ENCODE measurements at regions not wholly inside any gene's neighbourhood (a gene's known extent, or its start where the extent isn't known, plus 50 kb on each side); places are given as distances from the start of the nearest gene placed in this dataset.

DNA sequence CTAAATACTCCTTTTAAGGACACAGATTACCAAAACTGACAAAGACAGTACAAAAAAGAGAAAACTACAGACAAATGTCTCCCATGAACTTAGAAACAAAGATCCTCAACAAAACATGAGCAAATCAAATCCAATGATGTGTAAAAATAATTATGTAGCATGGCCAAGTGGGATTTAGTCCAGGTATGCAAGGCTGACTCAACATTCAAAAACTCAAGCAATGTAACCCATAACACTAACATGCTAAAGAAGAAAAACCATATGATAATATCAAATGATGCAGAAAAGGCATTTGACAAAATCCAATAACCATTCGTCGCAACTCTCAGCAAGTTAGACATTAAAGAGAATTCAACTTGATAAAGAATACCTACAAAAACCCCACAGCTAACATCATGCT, 239.0 kb upstream of the KLHL29 start:
- H3K27ac Mint-ChIP-seq = no peak overlapping the region
- H3K36me3 Mint-ChIP-seq = no peaks in the 10 kb centered on the region
- H3K27me3 Mint-ChIP-seq = peaks cover 13% of the 10 kb centered on the region
- TF ChIP-seq, protein P1, sequence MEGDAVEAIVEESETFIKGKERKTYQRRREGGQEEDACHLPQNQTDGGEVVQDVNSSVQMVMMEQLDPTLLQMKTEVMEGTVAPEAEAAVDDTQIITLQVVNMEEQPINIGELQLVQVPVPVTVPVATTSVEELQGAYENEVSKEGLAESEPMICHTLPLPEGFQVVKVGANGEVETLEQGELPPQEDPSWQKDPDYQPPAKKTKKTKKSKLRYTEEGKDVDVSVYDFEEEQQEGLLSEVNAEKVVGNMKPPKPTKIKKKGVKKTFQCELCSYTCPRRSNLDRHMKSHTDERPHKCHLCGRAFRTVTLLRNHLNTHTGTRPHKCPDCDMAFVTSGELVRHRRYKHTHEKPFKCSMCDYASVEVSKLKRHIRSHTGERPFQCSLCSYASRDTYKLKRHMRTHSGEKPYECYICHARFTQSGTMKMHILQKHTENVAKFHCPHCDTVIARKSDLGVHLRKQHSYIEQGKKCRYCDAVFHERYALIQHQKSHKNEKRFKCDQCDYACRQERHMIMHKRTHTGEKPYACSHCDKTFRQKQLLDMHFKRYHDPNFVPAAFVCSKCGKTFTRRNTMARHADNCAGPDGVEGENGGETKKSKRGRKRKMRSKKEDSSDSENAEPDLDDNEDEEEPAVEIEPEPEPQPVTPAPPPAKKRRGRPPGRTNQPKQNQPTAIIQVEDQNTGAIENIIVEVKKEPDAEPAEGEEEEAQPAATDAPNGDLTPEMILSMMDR (conservative IDR thresholded peaks at IDR 0.05) = no peak
- DNase-seq (ENCODE audit: extremely low spot score, unreplicated experiment) = no peak
- no peaks in the 10 kb centered on the region for H3K9me3 Mint-ChIP-seq
- peaks cover 10% of the 10 kb centered on the region for H3K4me1 Mint-ChIP-seq (ENCODE audit: unreplicated experiment)
- no peak overlapping the region for H3K4me3 Mint-ChIP-seq

DNA sequence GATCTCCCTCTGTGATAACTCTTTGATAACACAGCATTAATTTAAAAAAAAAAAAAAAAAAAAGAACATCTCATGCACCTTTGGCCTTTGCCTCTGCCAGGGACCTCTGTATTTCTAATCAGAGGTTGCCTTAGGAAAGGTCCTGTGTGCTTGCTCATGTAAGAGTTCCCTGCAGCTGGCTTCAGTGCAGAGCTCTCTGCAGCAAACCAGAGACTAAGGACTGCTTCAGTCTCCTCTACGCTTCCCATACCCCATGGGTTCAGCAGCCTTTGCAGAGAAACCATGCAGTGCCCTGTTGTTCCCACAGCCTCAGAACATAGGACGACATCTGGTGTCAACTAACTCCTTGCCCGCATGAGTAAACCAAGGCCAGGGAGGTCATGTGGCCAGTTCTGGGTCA, 236.6 kb upstream of the KLHL29 start:
- no peaks in the 10 kb centered on the region for H3K9me3 Mint-ChIP-seq
- peaks cover 19% of the 10 kb centered on the region for H3K4me1 Mint-ChIP-seq (ENCODE audit: unreplicated experiment)
- H3K27me3 Mint-ChIP-seq = peaks cover 9% of the 10 kb centered on the region
- no peak overlapping the region for H3K27ac Mint-ChIP-seq
- no peak overlapping the region for H3K4me3 Mint-ChIP-seq
- TF ChIP-seq, protein P1 (conservative IDR thresholded peaks at IDR 0.05) = no peak
- no peak for DNase-seq (ENCODE audit: extremely low spot score, unreplicated experiment)
- no peaks in the 10 kb centered on the region for H3K36me3 Mint-ChIP-seq

DNA sequence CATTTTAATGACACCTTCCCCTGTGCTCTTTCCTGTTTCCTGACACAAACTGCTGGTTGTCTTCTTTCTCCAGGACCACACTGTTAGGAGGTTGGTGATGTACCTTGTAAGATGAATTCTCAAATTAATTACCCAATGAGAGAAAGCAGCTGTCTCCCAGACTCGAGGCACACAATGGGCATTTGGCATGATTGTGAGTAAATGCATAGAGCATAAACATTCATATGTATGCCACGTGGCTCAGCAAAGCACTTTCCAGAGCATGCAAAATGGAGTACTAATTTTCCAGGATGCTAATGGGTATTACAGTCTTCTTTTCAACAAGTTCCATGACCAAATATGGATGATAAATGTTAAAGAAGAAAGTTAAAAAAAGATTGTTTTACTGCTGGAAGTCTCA, 235.2 kb upstream of the KLHL29 start:
- DNase-seq (ENCODE audit: extremely low spot score, unreplicated experiment) = no peak
- Mint-ChIP-seq H3K4me3 (no peak overlapping the region), H3K27ac (no peak overlapping the region), H3K36me3 (no peaks in the 10 kb centered on the region), H3K4me1 (ENCODE audit: unreplicated experiment) (peaks cover 19% of the 10 kb centered on the region), H3K9me3 (no peaks in the 10 kb centered on the region), H3K27me3 (peaks cover 9% of the 10 kb centered on the region)
- TF ChIP-seq, protein P1 (conservative IDR thresholded peaks at IDR 0.05) = no peak

DNA sequence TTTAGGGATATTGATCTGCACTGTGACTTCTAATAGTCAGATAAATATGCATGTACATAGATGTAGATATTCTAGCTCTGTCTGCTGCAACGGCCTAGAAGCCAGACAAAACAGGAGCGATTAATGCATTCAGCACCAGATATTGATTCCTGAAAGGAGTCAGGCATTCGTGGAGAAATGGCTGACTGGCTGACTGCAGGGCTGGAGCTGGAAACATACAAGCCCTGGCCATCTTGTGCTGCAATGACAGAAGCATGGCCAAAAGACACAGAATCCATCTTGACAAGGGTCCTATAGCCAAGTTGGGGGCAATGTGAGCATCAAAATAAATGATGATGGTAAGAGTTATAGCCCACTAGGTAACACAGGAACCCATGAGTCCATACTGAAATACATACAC, 231.5 kb upstream of the KLHL29 start:
- TF ChIP-seq, protein P1 (conservative IDR thresholded peaks at IDR 0.05) = no peak
- H3K9me3 Mint-ChIP-seq = no peaks in the 10 kb centered on the region
- H3K4me1 Mint-ChIP-seq (ENCODE audit: unreplicated experiment) = peaks cover 20% of the 10 kb centered on the region
- no peak overlapping the region for H3K4me3 Mint-ChIP-seq
- DNase-seq (ENCODE audit: extremely low spot score, unreplicated experiment) = no peak
- H3K27ac Mint-ChIP-seq = no peak overlapping the region
- no peaks in the 10 kb centered on the region for H3K36me3 Mint-ChIP-seq
- H3K27me3 Mint-ChIP-seq = peaks cover 4% of the 10 kb centered on the region

DNA sequence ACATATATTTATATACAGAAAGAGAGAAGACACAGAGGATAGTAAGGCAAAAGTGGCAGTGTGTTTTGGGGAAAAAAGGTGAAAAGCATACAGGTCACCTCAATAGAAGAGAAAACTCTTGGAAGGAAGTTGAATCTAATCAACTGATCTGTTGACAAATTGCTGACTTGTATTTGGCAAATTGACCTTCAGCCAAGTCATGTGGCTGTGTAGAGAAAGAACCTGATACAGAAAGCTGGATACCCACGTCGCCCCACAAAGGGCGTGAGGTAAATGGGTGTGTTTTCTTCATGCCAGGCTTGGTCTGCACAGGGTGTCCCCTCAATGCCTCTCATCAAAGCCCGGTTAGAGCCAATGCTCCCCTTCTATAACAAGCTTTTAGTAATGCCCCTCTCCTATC, 230.0 kb upstream of the KLHL29 start:
- TF ChIP-seq, protein P1 (conservative IDR thresholded peaks at IDR 0.05) = no peak
- peaks cover 16% of the 10 kb centered on the region for H3K4me1 Mint-ChIP-seq (ENCODE audit: unreplicated experiment)
- no peak overlapping the region for H3K27ac Mint-ChIP-seq
- H3K9me3 Mint-ChIP-seq = no peaks in the 10 kb centered on the region
- no peak overlapping the region for H3K4me3 Mint-ChIP-seq
- H3K27me3 Mint-ChIP-seq = no peaks in the 10 kb centered on the region
- DNase-seq (ENCODE audit: extremely low spot score, unreplicated experiment) = no peak
- no peaks in the 10 kb centered on the region for H3K36me3 Mint-ChIP-seq

DNA sequence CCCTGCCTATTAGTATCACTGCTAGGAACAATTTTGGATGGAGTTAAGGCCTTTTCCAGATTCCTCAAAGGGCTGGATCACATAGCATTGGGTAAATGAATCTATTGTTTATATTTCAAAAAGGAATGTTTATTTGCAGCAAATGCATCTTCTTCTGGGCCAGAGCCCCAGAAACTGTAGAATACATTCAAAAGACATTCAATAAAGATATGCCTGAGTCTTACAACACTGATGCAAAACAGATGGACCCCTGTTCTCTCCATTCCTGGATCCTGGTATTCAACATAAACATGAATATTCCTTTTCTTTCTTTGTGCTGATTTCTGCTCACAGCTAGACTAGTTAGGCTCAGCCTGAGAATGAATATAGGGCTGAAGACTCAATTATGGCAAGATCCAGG, 227.2 kb upstream of the KLHL29 start:
- TF ChIP-seq, protein P1 (conservative IDR thresholded peaks at IDR 0.05) = no peak
- Mint-ChIP-seq H3K27me3 (no peaks in the 10 kb centered on the region), H3K27ac (no peak overlapping the region), H3K36me3 (no peaks in the 10 kb centered on the region), H3K9me3 (no peaks in the 10 kb centered on the region), H3K4me1 (ENCODE audit: unreplicated experiment) (peaks cover 7% of the 10 kb centered on the region), H3K4me3 (no peak overlapping the region)
- DNase-seq (ENCODE audit: extremely low spot score, unreplicated experiment) = no peak
